Stimulated activated CD4-positive, alpha-beta T cell treated with anti-CD3 and anti-CD28 coated beads, Interleukin-4, amount 100 ng/mL, for 1 hour (primary cell): ENCODE measurements at regions not wholly inside any gene's neighbourhood (a gene's known extent, or its start where the extent isn't known, plus 50 kb on each side); places are given as distances from the start of the nearest gene placed in this dataset.

Experiments used
- DNase-seq: peaks from one replicate; pipeline ENCODE4 v3.0.0-alpha.2; 2020

GRCh38 chr2:71827973-71828372, 319.7 kb downstream of the CYP26B1 start:
- no peak for DNase-seq

- no peak for DNase-seq
Observed at GRCh38 chr2:71827524-71827901, 320.1 kb downstream of the CYP26B1 start.

GRCh38 chr2:71826826-71827523, 320.7 kb downstream of the CYP26B1 start:
- DNase-seq: no peak

GRCh38 chr2:71826299-71826698, 321.4 kb downstream of the CYP26B1 start:
- no peak for DNase-seq

DNA sequence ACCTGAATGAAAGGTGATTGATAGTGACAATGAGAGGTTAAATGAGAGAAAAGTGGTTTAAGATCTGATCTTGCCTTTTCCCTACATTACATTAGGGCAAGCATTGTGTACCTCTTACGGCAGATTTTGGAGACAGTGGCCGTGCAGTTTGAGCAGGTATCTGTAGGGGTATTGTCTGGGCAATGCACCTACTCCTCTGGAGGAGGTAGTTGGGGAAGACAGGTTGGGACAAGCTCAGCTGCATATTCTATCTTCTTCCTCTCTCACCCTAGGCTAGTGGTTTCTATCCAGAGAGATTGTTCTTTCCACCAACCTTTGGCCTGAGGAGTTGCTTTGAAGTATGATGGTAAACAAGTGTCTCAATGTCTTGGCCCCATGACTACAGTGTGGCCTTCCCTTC, 323.2 kb downstream of the CYP26B1 start:
- no peak for DNase-seq

GRCh38 chr2:71823526-71823925, 324.1 kb downstream of the CYP26B1 start:
- DNase-seq: no peak

DNA sequence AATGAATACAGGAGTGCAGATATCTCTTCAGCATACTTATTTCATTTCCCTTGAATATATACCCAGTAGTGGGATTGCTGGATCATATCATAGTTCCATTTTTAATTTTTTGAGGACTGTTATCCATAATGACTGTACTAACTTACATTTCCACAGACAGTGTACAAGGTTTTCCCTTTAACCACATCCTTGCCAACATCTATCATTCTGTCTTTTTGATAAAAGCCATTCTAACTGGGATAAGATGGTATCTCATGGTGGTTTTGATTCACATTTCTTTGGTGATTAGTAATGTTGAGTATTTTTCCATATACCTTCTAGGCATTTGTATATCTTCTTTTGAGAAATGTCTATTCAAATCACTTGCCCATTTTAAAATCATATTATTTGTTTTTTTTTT, 325.2 kb downstream of the CYP26B1 start:
- no peak for DNase-seq

- no peak for DNase-seq
Observed at GRCh38 chr2:71821856-71822255, 325.8 kb downstream of the CYP26B1 start.

DNA sequence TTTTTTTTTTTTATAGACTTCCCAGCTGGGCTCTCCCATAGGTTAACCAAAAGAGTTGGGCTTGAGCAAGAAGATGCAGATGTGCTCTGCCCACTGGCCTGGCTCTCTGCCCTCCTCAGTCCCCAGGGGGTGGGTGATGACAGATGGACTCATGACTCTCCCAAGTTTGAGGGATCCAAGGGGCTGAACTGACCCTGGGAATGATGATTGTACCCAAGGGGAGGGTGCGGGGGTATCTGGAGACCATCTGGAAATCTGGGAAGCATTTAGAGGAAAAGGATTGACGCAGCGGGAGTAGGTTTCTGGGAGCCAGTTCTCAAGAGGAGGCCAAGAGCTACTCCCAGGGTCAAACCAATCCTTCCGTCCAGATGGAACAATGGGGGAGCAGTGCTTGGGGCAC, 330.8 kb downstream of the CYP26B1 start:
- no peak for DNase-seq

DNA sequence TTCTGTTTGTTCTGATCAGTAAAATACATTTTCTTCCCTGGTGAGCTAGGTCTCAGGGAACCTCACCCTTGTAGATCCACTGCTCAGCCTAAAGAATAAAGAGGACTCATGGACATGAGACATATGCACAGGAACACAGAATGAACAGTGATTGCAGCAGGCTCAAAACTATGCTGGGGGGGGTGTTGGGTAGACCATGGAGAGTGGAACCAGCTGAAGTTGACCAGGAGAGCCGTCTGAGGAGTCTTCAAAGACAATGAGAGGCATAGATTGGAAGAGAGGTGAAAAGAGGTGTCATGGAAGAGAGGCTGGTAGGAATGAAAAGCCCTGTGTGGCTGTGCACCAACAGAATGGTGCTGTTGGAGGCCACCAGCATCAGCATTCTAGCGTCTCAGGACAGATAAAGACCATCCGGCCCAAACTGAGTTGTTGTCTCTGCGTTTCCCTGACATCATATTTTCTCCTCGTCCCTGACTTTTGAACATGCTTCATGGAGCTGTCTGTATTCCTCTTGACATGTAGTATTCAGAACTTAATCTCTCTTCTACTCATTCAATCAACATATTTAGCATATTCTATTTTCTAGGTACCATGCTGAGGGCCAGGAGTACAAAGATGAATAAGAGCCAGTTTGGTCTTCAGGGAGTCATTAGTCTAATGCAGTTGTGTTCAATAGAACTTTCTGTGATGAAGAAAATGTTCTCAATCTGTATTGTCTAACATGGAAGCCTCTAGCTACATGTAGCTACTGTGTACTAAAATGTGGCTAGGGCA, 331.8 kb downstream of the CYP26B1 start:
- DNase-seq: no peak

DNA sequence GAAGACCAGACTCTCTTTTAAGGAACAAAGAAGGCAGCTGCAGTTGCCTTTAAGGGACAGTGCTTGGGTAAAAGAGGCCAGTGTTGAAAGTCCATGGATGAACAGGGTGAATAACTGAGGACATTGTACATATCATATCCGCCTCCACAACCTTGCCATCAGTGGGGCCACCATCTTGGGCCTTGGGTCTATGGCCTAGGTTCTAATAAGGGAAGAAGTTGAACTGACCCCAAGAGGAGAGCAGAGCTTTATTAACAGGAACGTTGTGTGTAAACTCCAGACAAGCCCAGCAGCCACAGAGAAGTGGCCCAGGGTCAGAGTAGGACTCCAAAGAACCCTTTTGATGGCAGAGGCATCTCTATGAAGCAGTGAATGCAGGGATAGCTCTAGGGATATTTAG, 332.8 kb downstream of the CYP26B1 start:
- DNase-seq: no peak

DNA sequence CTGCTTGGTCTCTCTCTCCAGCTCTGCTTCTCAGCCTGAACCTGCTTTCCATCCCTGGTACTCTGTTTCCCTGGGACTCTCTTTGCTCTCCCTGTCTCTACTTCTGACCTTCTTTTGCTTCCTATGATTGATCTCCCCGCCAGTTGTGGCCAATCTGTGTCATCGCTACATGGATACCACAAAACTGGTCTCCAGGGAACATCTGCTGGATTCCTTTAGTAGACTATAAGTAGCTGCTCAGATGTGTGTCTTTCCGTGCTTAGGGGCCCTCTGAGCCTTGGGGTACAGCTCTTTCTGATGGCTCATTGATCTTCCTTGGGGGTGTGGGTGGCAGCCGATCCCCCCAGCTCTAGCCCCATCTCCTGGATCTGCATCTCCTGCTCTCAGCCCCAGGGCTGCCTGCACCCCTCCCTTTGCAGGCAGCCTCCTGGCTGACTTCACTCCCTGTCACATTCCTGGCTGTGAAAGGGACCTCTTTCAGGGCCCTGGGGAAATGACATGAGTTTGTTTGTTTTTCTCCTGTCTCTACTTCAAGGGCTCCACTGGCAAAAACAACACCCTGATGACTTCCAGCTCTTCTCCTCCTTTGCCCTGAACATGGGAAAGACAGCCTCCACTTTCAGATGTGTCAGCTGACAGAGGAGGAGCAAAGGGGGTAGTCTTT, 333.7 kb downstream of the CYP26B1 start:
- DNase-seq: no peak

DNA sequence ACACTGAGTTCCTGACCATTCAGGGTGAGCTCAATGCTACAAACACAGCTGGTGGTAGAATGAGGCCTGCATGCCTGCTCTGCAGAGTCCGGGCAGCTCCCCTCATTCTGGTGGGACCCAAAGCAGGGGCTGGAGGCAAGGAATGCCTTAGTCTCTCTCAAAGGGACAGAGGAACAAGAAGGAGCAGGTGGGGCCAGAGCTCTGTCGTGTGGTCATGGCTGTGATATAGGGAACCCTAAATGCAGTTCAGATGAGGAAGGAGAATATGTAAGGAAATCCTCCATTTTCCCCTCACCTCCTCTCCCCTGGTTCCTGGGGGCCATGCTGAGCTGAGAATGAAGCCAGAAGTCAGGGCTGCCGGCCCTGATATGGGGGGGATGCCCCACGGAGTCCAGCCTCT, 334.3 kb downstream of the CYP26B1 start:
- no peak for DNase-seq

- DNase-seq: no peak
Observed at GRCh38 chr2:71812736-71813135, 334.9 kb downstream of the CYP26B1 start.

DNA sequence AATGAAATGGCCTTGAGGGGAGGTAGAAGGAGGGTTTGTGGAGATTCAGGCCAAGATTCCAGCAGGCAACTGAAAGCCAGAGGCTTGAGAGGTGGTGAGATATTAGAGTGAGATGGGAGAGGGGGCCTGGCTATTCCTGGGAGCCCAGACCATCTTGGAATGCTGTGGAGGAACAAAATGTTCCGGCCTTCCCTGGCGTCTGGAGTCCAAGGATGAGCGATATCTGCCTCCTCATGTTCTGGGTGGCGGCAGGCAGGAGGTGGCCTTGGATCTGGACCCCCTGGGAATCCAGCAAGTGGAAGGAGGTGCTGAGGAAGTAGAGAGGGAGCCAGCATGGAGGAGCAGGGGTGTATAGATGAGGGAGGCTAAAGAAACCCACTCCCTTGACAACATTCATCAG, 335.9 kb downstream of the CYP26B1 start:
- no peak for DNase-seq

DNA sequence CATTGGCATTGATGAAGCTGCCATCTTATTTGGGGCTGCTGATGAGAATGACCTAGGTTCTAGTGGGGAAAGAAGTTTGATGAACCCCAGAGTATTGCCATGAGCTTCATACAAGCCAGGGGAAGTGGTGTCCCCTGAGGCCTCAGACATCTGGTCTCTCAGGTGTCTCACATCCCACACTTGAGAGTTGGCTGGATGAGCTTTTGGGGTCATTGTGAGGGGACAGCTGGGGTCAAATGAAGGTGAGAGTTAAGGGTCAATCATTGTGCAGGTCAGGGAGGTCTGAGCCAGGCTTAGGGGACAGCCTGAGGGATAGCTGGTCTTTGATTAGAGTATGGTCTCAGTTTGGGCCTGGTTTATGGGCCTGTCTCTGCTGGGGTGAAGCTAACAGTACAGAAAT, 336.5 kb downstream of the CYP26B1 start:
- no peak for DNase-seq

DNA sequence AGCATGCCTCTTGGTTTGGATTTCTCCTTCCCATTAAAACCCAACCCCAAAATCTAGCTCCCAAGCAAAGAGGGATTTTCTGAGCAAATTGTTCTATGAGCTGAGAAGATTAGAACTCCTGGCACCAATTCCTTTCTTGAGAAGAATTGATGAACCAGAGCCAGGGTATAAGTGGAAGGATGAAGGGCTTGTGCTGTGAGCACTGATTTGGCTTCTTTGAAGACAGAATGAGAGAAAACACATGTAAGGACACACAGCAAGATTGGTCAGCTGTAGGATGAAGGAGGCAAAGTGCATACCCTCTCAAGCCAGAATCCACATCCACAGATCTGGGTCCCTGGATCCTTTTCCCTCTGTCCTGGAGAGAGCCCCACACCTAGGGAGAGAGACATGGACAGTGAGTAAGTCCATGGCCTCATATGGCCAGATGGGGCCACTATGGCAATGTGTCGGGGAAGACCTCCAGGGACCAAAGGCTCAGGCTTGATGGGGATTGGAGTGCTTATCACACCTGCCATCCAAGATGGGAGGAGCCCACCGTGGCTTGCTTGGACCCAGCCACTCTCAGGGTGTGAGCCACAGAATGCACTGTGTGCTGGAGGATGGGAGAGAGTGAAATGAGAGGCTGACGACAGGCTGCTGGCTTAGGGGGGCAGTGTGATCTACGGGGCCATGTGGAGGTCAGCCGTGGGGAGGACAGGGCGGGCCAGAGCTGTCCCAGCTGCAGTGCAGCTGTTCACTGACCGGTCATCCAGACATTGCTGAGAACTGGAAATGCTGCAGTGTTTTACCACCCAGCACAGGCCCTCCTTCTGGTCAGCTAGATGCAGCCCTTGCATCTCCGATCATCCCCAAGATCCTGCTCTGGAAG, 339.8 kb downstream of the CYP26B1 start:
- no peak for DNase-seq

- DNase-seq: no peak
Observed at GRCh38 chr2:71806432-71806831, 341.2 kb downstream of the CYP26B1 start.

DNA sequence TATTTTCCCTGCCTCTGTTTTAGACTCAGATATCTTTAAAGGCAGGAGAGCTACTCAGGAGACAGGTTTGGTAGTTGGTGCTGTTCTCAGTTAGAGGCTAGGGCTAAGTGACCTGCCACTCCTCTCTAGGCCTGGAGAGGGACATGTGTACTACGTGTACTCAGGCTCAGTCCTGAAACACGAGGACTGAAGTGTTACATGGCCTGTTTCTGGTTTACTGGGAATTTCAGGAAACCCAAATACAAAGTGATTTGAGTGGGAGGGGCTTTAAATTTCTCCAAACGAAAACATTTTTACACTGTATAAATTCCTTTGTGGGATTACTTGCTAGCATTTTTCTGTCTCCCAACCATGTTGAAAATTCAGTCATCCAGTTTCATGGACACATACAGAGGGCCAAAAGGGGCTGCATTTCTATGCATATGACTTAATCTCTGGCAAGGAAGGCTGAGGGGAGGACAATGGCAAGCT, 343.3 kb downstream of the CYP26B1 start:
- DNase-seq: no peak

DNA sequence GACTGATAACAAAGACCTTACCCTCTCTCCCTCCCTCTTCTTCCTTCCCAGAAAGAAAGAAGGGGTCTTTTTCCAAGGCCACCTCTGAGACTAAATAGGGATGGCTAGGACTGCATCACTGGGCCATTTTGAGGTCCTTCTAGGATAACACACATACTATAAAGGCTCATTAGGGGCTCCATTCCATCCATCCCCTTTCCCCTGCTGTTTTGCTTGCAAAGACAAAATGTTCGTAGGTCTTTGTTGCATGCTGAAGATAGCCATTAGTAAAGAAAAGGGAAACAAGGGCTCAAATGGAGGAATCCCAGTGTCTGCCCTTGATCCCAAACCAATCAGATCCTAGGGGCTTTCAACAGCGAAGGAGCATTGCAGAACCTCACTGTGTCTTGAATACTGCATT, 344.3 kb downstream of the CYP26B1 start:
- no peak for DNase-seq

DNA sequence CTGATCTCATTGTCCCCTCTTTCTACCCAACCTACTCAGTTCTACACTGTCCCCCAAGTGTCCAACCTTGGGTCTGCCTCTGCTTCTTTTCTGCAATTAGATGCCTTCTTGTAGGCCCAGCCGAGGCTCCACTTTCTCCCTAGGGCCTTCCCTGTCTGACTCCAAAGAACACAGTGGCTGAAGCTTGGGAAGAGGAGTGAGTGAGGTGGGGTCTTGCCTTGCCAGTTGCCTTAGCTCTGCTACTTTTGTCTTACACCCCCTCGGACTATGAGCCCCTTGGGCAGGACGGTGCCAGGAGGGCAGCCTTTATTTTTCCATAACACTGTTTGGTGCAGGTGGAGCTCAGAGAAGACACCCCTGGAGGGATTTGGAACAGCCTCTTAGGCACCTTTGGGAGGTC, 345.1 kb downstream of the CYP26B1 start:
- no peak for DNase-seq

DNA sequence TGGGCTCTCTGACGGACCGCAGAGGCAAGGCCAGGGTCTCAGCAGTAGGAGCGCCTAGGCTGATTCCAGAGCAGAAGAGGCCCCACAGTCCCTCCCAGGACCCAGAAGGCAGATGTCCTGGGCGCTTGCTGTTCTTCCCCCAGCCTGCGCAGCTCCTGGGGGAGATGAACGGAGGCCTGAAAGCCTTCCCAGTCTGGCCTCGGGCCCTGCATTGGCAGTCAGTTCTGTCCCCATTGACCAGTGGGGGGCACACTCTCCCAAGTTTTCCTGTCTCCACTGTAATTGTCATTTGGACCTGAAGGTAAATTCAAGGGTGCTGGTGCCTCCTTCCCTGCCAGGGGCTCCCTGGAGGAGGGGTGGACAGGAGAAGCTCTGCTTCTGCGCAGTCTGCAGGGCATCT, 345.7 kb downstream of the CYP26B1 start:
- no peak for DNase-seq

DNA sequence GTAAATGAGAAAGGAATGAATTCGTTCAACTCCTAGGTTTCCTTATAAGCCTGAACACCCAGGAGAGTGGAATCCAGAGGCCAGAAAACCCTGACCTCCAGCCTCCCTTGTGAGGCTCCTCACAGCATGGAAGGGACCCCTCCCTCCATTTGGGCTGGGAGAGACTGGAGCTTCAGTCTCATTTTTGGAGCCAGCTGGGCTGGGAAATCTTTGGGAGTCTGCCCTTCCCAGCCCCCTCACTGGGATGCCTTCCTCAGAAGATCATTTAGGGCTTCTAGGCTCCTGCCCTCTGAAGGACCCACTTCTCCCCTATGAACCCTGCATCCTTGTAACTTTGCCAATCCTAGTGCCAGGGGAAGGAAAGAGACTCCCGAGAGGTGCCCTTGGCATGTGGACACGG, 346.1 kb downstream of the CYP26B1 start:
- DNase-seq: no peak
